ENCODE measurements at regions not wholly inside any gene's neighbourhood (a gene's known extent, or its start where the extent isn't known, plus 50 kb on each side); places are given as distances from the start of the nearest gene placed in this dataset.
"Not testable (repeated sequence)": the region's sequence is repeated elsewhere in the genome, so short reads cannot be mapped to it uniquely, and the experiment has no call there.

- no peak for DNase-seq
Measured at GRCh38 chr2:67571785-67572718, 174.9 kb downstream of the ETAA1 start.

DNA sequence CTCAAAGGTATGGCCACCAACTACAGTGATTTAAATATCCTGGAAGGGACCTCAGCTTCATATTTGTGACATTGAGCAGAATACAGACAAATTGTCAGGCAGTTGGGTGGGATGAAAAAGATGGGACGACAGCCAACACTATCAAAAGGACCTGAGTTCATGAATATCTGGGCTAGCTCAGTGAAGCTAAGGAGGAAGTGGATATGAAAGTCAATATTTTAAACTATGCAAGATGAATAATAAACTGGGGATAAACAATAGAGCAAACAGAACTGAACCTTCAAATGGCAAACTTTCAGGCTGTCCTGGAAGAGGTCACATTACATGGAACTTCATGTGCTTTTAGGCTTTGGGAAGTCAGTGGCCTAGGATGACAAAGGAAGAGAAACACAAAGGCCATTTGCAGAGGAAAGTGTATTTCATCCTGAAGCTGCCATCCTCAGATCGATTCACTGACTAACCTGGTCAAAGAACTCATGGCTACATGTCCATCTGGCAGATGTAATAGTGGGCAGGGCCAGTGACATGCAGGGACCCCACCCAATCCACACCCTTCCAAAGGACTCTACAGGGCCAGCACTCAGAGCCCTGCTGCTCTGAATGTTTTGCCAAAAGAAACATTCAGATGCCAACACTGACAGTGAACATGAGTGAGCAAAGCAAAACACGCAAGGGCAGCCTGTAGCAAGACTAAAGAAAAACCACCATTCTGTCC, 175.7 kb downstream of the ETAA1 start:
- no peak for DNase-seq

DNA sequence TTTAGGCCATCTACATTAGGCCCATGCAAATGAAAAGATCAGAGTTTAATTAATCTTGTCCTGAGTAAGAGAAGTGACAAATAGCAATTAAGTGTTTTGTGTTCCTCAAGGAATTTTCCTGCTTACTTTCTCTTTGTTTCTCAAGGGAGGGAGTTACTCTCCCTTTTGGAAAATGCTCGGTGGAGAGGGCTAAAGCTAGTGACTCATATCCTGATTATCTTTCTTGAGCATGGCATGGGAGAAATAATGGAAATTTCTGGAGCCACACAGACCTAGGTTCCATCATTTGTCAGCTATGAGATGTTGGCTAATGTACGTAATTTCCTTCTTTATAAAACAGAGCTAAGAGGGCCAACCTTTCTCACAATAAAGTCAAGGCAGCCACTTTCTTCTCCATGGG, 177.1 kb downstream of the ETAA1 start:
- DNase-seq, result no peak

- no peak for DNase-seq
Measured at GRCh38 chr2:67576226-67576625, 179.1 kb downstream of the ETAA1 start.

GRCh38 chr2:67576991-67577390, 179.9 kb downstream of the ETAA1 start:
- no peak for DNase-seq

GRCh38 chr2:67579216-67579615, 182.1 kb downstream of the ETAA1 start:
- no peak for DNase-seq

GRCh38 chr2:67579806-67580205, 182.7 kb downstream of the ETAA1 start:
- no peak for DNase-seq

DNA sequence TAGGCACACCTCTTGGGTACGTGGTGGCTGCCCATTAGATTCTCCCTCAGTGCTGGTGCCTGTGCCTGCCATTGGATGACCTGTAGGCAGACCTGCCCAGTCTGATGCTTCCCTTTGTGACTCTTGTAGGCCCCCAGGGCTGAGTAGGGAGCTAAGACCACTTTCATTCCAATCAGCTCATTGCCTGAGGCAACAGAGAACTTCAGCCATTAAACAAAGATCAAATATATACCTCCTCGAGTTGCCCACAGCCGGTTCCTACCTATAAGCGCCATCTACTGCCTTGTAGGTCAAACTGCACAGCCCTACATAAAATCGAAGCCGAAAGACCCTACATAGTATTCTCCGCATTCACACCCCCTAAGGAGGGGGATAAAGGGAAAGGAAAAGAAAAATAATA, 184.6 kb downstream of the ETAA1 start:
- DNase-seq, result no peak

GRCh38 chr2:67583185-67583584, 186.1 kb downstream of the ETAA1 start:
- no peak for DNase-seq

- no peak for DNase-seq
Measured at GRCh38 chr2:67585400-67585799, 188.3 kb downstream of the ETAA1 start.

DNA sequence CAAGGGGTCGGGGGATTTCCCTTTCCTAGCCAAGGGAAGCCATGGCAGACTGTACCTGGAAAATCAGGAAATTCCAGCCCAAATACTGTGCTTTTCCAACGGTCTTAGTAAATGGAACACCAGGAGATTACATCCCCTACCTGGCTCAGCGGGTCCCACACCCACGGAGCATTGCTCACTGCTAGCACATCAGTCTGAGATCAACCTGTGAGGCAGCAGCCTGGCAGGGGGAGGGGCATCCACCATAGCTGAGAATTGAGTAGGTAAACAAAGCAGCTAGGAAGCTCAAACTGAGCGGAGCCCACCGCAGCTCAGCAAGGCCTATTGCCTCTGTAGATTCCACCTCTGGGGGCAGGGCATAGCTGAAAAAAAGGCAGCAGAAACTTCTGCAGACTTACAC, 192.0 kb downstream of the ETAA1 start:
- DNase-seq, result not testable (repeated sequence)

DNA sequence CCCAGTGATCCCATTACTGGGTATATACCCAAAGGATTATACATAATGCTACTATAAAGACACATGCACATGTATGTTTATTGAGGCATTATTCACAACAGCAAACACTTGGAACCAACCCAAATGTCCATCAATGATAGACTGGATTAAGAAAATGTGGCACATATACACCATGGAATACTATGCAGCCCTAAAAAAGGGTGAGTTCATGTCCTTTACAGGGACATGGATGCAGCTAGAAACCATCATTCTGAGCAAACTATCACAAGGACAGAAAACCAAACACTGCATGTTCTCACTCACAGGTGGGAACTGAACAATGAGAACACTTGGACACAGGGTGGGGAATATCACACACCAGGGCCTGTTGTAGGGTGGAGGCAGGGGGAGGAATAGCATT, 197.4 kb downstream of the ETAA1 start:
- DNase-seq, result not testable (repeated sequence)

GRCh38 chr2:67596871-67597270, 199.7 kb downstream of the ETAA1 start:
- DNase-seq, result no peak

GRCh38 chr2:67599561-67599960, 202.4 kb downstream of the ETAA1 start:
- DNase-seq, result no peak

DNA sequence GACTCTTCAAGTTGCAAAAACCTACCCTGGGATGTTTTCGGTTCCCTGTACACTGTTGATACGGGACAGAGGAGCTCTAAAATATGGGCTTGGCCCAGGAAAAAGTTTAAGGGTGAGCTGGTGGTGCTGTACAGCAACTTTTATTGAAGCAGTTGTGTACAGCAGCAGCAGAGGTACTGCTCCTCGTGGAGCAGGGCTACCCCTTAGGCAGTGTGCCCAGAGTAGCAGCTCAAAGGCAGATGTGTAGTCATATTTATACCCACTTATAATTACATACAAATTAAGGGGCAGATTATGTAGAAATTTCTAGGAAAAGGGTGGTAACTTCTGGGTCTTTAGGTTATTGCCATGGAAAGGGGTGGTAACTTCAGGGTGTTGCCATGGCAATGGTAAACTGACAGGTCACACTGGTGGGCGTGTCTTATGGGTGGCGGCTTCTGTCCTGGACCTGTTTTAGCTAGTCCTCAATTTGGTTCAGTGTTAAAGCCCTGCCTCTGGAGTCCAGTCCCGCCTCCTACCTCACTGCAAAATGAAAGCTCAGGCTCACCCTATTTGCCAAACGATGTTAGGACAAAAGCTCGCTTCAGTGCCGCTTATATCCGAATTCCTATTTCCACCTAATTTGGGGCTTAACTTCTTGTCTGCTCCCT, 203.2 kb downstream of the ETAA1 start:
- DNase-seq, result no peak

GRCh38 chr2:67600946-67601345, 203.8 kb downstream of the ETAA1 start:
- DNase-seq, result no peak

- no peak for DNase-seq
Measured at GRCh38 chr2:67604360-67604759, 207.2 kb downstream of the ETAA1 start.

- no peak for DNase-seq
Measured at GRCh38 chr2:67612576-67613042, 215.5 kb downstream of the ETAA1 start.

DNA sequence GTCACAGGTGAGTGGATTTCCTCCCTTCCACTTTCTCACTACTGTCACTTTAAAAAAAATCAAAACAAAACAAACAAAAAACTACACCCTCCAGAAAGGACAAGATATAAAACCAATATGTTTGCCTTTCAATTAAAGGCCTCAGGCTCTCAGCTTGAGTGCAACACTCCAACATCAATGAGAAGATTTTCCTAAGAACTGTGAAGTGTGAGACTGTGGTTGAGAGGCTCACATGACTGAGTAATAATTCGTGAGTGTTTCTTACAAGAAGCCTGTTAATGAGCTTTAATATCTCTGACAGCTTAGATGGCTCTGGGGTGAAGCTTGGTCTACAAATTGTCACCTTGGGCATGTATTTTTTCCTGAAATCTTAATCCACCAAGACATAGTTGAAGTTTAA, 216.1 kb downstream of the ETAA1 start:
- DNase-seq, result no peak

- DNase-seq, result no peak
Measured at GRCh38 chr2:67614454-67614853, 217.3 kb downstream of the ETAA1 start.

DNA sequence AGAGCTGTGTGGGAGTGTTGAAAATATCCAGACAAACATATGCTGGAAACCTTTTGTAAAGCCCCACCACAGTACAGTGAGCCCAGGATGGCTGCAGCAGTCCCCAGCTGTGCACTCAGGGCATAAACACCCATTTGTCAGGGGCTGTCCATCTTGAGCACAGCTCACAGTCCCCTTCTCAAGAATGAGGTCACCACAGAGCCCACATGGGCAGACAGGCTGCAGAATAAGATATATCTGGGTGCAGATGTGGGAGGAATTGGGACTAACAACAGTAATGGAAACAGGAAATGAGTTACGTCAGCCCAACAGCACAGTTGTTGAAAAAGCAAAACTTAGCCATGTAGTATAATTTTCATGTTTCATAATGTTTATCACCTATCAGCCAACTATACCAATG, 219.6 kb downstream of the ETAA1 start:
- DNase-seq, result peak; percentile 1 to 36 (median 8)

- no peak for DNase-seq
Measured at GRCh38 chr2:67619204-67619603, 222.1 kb downstream of the ETAA1 start.

DNA sequence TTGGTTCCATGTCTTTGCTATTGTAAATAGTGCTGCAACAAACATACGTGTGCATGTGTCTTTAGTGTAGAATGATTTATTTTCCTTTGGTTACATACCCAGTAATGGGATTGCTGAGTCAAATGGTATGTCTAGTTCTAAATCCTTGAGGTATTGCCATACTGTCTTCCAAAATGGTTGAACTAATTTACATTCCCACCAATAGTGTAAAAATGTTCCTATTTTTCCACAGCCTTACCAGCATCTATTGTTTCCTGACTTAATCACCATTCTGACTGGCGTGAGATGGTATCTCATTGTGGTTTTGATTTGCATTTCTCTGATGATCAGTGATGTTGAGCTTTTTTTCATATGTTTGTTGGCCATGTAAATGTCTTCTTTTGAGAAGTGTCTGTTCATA, 226.6 kb downstream of the ETAA1 start:
- DNase-seq, result not testable (repeated sequence)

Measured in suppressor macrophage (primary cell).